ENCODE measurements at regions not wholly inside any gene's neighbourhood (a gene's known extent, or its start where the extent isn't known, plus 50 kb on each side); places are given as distances from the start of the nearest gene placed in this dataset.

DNA sequence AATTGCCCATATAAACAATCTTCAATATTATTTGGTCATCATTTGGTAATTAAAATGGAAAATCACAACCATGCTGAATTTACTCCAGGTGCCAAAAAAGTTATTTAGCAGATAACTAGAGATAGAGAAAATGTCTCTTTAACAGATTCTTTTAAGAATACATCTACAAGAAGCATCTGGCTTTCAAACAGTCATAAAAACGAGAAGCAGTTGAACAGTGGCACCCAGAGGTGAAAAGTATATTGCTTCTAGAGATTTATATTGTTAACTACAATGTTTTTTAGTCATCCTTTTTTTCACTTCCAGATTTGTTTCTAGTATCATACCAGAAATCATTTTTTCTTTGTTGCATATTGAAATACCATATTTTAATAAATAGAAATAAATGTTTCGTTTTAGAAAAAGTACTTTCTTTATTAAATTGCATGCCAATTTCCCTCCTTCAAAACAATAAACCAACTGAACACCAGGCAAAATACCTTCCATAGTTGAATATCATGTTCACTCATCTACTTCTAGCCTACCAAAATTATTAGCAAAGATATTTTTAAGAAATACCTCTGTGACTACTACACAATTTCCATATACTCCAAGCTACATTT lies 65.4 kb upstream of the HNRNPA3 start:
- peak; percentile 54 for TF ChIP-seq CTCF (IDR thresholded peaks at IDR 0.05; ENCODE audit: low read depth, low read length, missing control alignments)

GRCh38 chr2:177147834-177148445 lies 64.7 kb upstream of the HNRNPA3 start:
- no peak for TF ChIP-seq CTCF (IDR thresholded peaks at IDR 0.05; ENCODE audit: low read depth, low read length, missing control alignments)
- peak overlapping the region; percentile 43 for H3K4me3 ChIP-seq (ENCODE audit: low read depth, low read length)
- no peak for DNase-seq (ENCODE audit: low read depth)
- in situ Hi-C loops (cut with HindIII; ENCODE audit: low sequenced_read_pairs): loop anchor here (25.0 kb wide), 2 partner anchors 486 to 1036 kb away; partner anchors contain the start of genes HOXD10, HOXD11 and HOXD9

More for the DNA sequence above, 65.4 kb upstream of the HNRNPA3 start:
- H3K4me3 ChIP-seq (ENCODE audit: low read depth, low read length): no peak overlapping the region
- in situ Hi-C loops (cut with HindIII; ENCODE audit: low sequenced_read_pairs): loop anchor here (25.0 kb wide), 2 partner anchors 485 to 1035 kb away; partner anchors contain the start of genes HOXD10, HOXD11 and HOXD9
- peak; percentile 50 for DNase-seq (ENCODE audit: low read depth)

DNA sequence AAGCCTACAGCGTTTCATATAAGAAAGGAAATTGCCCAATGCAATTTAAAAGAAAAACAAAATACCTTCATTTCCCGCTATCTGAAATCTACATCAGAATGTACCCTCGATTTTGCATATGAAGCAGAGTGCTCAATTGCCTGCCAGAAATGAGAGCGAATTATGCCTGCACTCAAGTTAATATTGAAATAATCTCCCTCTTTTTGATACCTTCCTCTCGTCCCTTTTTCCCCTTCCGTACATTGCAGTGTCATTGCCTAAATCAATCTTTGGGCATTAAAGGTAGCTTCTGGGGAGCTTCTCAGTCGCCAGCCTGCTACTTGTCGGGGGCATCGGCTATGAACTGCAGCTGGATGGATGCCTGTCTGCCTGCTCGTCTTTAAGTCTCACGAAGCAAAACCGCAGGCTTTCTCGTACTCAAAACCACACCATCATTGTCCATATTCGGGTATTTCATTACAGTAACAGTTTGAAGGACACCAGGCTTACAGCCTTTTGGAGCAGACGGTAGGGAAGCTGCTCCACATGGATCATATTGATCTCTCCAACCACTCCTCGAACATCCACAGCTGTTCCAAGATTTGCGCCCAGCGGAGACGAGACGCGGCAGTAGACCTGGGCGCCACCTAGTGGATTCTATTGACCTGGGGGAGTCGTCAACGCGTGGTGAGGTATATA lies 64.0 kb upstream of the HNRNPA3 start:
- in situ Hi-C loops (cut with HindIII; ENCODE audit: low sequenced_read_pairs): loop anchor here (25.0 kb wide), 2 partner anchors 486 to 1036 kb away; partner anchors contain the start of genes HOXD10, HOXD11 and HOXD9
- H3K4me3 ChIP-seq (ENCODE audit: low read depth, low read length): peak overlapping the region; percentile 43
- peak; percentile 95 for TF ChIP-seq CTCF (IDR thresholded peaks at IDR 0.05; ENCODE audit: low read depth, low read length, missing control alignments)
- DNase-seq (ENCODE audit: low read depth): peak; percentile 36

DNA sequence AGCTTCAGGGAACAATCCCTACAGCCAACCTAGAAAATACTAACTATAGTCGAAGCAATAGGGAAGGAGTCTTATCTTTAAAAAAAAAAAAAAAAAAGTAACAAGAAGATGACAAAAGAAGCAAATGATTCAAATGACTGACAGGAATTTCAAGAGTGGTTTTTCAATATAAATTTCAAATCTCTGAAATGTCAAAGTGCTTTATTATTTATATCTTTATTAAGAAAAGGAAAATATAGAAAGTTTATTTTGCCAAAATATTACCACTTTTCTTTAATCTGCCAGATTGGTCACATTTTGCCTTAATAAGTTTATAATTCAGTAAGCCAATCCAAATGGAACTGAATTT lies 63.5 kb upstream of the HNRNPA3 start:
- H3K4me3 ChIP-seq (ENCODE audit: low read depth, low read length): no peak overlapping the region
- in situ Hi-C loops (cut with HindIII; ENCODE audit: low sequenced_read_pairs): loop anchor here (25.0 kb wide), 2 partner anchors 487 to 1037 kb away; partner anchors contain the start of genes HOXD10, HOXD11 and HOXD9
- no peak for DNase-seq (ENCODE audit: low read depth)
- no peak for TF ChIP-seq CTCF (IDR thresholded peaks at IDR 0.05; ENCODE audit: low read depth, low read length, missing control alignments)

DNA sequence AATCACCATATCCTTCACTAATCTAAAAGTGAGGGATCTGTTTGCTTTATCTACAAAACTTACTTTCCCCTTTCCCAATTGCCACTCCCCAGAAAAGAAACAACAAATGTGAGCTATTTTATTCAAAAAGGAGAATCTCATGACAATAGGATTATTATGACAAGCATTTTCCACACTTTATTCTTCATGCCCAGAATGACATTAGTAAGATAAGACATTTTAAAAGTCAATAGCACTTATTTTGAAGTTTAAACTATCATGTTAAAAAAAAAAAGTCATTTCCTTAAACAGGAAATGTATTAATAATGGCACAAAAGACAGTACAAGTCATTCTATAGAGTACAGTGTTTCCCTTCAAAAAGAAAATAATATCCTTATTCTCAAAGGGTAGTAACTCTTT lies 58.8 kb upstream of the HNRNPA3 start:
- no peak for TF ChIP-seq CTCF (IDR thresholded peaks at IDR 0.05; ENCODE audit: low read depth, low read length, missing control alignments)
- DNase-seq (ENCODE audit: low read depth): no peak
- H3K4me3 ChIP-seq (ENCODE audit: low read depth, low read length): no peak overlapping the region
- in situ Hi-C loops (cut with HindIII; ENCODE audit: low sequenced_read_pairs): loop anchor here (25.0 kb wide), 1 partner anchor 608 kb away; no protein-coding TSS in a partner anchor

DNA sequence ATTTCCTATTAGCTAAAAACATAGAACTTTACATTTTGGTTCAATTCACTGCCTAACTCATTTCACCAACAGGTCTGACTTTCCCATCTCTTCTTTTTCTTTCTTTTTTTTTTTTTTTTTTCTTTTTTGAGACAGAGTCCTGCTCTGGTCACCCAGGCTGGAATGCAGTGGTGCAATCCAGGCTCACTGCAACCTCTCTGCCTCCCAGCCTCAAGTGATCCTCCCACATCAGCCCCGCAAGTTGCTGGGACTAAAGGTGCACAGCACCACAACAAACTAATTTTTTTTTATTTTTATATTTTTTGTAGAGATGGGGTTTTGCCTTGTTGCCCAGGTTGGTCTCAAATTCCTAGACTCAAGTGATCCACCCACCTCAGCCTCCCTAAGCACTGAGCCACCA lies 57.8 kb upstream of the HNRNPA3 start:
- DNase-seq (ENCODE audit: low read depth): no peak
- no peak for TF ChIP-seq CTCF (IDR thresholded peaks at IDR 0.05; ENCODE audit: low read depth, low read length, missing control alignments)
- in situ Hi-C loops (cut with HindIII; ENCODE audit: low sequenced_read_pairs): loop anchor here (25.0 kb wide), 1 partner anchor 607 kb away; no protein-coding TSS in a partner anchor
- no peak overlapping the region for H3K4me3 ChIP-seq (ENCODE audit: low read depth, low read length)

Measured in astrocyte of the cerebellum (primary cell).